NOMO-1 treated with dmso at 0.1 percent for 144 hours (cell line): ENCODE measurements at regions not wholly inside any gene's neighbourhood (a gene's known extent, or its start where the extent isn't known, plus 50 kb on each side); places are given as distances from the start of the nearest gene placed in this dataset.
"Not testable (repeated sequence)": the region's sequence is repeated elsewhere in the genome, so short reads cannot be mapped to it uniquely, and the experiment has no call there.

Experiments
- DNase-seq: peaks from one replicate; lab custom pipeline; 2025; ENCODE audit not compliant: unreplicated experiment; lab: John Stamatoyannopoulos, UW

- no peak for DNase-seq
Measured at GRCh38 chr2:121818546-121818945, 63.1 kb downstream of the TSN start.

DNA sequence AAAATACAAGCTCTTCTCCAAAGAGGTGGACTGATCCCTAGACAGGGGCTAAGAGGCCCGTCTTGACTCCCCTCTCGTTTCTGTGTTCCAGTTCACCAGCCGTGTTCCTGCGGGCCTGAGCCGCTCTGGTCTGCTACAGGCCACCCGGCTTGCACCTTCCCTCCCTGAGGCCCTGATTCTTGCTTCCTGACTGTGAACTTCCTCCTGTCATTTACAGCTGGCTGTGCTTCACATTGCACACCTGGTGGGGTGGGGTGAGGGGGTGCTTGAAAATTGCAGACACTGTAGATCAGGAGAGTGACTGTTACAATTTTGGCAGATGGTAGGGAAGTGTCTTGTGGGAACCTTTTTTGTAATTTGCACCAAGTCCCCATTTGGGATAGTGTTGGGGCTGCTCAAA is 64.4 kb downstream of the TSN start:
- DNase-seq: no peak

GRCh38 chr2:121821476-121822158 is 66.2 kb downstream of the TSN start:
- DNase-seq: no peak

DNA sequence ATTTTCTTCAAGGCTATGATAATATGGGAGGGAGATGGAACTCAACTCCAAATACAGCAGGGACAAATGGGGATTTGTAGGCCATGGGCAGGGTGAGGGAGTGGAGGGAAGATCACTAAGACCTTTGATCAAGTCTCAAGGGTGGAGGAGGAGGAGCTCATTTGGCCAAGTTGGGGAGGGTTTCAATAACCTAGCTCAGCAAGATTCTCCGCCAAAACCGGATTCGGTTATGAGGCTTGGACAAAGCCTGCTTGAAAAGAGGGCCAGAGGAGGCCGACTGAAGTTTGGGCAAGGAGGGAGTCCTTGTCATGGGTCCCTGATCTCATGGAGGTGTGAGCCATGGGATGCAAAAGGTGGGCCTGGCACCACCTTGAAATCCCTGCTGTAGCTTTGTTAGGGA is 68.8 kb downstream of the TSN start:
- no peak for DNase-seq

DNA sequence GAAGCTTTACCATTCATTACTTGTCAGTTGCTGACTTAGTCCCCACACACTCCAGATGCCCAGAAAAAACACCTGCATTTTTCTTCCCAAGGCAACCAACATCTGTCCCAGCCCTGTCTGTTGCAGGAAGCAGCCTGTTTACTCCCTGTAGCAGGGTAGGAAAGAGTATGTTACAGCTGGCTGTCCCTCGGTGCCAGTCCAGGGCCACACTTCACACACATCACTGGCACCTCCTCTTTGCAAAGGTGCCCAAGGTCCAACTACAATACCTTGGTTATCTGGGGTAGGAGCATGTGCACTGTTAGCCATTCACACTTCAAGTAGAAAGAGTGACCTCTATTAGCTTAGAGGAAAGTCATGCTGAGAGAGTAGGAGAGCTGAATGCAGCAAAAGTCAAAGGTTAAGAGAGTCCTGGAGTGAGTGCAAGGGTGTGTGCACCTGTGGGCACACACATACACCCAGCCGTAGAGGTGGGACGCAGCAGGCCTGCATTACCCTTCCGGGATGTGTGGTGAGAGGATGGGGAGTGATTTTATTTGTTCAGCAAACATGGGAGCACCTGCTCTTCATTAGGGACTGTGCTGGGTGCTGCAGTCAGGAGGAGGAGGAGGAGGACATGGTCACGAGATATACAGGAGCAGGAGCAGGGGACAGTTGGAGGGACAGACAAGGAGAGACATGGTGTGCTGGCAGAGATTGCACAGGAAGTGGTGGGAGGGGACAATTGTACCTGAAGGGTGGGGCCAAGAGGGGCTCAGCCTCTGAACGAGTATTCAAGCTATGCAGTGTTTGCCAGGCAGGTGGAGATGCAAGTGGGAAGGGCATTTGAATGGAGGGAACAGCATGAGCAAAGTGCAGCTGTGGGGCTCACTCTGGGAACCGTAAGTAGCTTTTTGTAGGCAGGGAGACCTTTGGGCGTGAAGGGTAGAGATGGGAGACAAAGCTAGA is 69.8 kb downstream of the TSN start:
- DNase-seq: no peak

GRCh38 chr2:121826036-121826435 is 70.6 kb downstream of the TSN start:
- DNase-seq: no peak

DNA sequence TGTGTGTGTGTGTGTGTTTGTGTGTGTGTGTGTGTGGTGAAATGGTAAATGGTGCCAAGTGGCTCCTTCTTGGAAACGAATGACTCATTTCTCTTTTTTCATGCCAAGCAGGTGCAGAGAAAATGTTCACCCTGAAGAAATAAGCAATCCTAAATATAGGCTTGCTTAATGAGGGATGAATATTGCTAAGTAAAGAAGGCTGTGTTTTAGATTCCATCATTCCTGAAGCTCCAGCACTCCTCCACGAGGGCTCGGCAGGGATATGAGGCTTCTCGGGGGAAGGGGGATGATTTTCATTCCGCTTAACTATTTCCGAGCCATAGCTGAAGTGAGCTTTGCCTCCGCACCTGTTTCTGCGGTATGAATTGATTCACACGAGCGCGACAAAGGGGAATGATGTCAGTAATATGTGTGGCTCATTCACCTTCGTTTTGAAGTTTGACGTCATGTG is 72.9 kb downstream of the TSN start:
- DNase-seq: no peak

DNA sequence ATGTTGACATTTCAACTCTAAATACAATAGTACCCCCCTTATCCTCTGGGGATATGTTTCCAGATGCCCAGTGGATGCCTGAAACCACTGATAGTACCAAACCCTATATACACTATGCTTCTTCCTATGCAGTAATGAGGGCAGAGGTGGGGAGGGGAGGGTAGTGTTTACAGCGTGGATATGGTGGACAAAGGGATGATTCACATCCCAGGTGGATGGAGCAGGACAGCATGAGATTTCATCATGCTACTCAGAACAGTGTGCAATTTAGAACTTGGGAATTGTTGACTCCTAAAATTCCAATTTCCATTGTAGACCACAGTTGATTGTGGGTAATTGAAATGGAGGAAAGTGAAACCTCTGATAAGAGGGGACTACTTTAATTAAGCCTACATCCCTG is 75.4 kb downstream of the TSN start:
- DNase-seq: no peak

DNA sequence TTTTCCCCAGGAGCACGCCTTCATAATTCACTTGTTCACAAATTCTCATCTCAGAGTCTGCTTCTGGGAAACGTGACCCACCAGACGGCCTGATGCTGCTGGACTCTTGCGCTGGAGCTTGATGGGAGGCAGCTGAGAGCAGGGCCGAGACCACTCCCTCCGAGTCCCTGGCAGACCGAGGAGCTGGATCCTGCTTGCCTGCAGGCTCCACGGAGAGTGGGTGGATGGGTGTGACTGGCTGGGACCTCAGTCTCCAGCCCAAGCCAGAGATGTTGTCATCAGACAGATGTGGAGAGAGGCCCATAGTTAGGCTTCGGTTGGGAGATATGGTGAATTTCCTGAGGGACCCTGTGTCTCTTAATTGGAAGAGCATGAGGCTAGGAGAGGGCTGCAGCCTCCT is 76.4 kb downstream of the TSN start:
- DNase-seq: no peak

GRCh38 chr2:121832412-121833357 is 77.2 kb downstream of the TSN start:
- DNase-seq: no peak

- DNase-seq: no peak
Measured at GRCh38 chr2:121833358-121833723, 77.9 kb downstream of the TSN start.

GRCh38 chr2:121836611-121837010 is 81.2 kb downstream of the TSN start:
- no peak for DNase-seq

DNA sequence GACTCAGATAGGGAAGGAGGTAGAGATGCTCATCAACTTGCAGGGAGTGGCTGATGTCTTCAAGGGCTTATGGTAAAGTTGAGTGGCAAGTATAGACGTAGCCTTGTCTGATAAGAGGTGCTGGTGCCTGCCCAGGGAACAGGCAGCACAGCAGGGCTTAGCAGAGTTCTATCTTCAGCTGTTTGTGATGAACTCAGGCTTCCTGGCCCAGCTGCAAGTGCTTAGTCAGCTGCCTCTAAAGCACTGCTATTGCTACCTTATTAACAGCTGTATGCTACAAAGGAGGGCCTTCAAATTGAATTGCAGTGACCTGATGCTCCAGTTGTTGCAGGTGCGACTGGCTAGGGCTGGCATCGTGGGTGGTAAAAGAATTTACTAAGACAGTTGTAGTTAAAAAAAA is 82.1 kb downstream of the TSN start:
- no peak for DNase-seq

- DNase-seq: no peak
Measured at GRCh38 chr2:121838551-121838950, 83.1 kb downstream of the TSN start.

- DNase-seq: no peak
Measured at GRCh38 chr2:121839584-121839983, 84.1 kb downstream of the TSN start.

DNA sequence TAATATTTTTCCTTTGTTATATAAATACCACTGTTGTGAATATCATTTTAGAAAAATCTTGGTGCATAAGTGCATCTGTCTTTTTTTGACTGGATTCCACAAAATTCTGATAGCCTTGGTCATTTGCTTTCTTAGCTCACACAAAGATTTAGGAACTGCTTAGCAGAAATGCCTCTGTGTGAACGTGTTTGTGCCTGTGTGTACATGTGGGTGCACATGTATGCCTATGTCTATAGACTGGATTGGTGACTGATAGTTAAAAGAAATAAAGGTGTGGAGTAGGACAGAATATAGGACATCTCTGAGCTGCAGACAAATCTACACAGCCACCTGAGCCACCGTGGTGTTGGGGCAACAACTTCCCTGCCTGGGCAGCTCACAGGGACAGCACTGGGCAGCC is 93.8 kb downstream of the TSN start:
- no peak for DNase-seq

DNA sequence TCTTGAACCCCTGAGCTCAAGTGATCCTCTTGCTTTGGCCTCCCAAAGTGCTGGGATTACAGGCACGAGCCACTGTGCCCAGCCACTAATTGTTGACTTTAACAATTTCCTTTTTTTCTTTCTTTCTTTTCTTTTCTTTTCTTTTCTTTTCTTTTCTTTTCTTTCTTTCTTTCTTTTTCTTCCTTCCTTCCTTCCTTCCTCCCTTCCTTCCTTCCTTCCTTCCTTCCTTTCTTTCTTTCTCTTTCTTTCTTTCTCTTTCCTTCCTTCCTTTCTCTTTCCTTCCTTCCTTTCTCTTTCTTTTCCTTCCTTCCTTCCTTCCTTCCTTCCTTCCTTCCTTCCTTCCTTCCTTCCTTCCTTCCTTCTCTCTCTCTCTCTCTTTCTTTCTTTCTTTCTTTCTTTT is 97.7 kb downstream of the TSN start:
- DNase-seq: not testable (repeated sequence)

DNA sequence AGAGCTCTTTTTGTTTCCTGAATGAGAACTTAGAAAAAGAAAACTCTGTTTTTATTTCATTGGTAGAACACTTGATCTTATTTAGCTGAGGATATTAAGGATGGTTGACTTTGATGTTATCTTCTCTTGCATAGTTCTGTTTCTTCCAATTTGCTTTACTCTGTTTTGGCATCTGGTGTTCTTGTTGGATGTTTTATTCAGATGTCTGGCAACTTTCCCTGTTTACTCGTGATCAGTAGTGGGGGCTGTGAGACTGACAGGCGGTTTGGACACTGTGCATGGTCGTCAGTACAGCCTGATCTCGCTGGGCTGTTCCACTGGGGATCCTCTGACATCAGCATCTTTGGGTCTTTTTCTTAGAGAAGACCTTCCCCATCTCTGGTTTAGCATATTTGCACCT is 100.1 kb downstream of the TSN start:
- DNase-seq: no peak

GRCh38 chr2:121856360-121856759 is 100.9 kb downstream of the TSN start:
- no peak for DNase-seq

DNA sequence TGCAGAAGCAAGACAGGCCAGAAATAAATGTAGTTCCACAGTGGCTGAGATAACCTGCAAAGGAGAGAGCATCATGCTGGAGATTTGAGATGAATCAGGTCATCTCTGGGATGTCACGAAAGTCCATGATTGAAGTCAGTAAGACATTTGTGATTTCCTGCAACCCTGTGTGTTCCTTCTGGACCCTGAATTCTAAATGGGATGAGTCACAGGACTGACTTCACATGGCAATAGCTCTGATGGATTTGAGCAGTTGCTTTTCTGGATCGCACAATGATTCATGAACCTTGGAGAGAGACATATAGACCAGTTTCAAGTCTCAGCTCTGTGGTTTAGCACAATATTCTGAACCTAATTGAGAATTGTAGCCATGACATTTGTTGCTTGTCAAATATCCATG is 102.9 kb downstream of the TSN start:
- no peak for DNase-seq

DNA sequence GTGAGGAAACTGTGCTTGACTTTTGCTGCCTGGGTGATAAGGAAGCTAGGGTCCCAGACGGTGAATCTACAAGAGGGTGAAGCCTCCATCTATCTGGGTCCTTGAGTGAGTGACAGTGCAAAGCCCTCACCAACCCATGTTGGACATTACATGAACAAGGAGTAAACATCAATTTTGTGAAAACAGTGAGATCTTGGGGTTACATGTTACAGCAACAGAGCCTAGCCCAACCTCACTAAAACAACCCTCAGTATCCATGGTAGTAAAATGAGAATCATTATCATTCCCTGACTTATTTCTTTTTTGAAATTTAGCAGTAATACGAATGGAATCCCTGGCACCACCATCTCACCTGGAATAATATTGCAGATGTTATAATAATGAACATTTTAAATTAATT is 103.4 kb downstream of the TSN start:
- no peak for DNase-seq
